ENCODE measurements at regions not wholly inside any gene's neighbourhood (a gene's known extent, or its start where the extent isn't known, plus 50 kb on each side); places are given as distances from the start of the nearest gene placed in this dataset.

- CTCF ChIA-PET (ENCODE audit: low intra/inter-chr PET ratio, low total read pairs): no interaction called here
Measured at GRCh38 chr2:204492417-204492816, 52.9 kb upstream of the PARD3B start.

More at GRCh38 chr2:204492417-204492816, 52.9 kb upstream of the PARD3B start:
- H3K4me1 ChIP-seq (ENCODE audit: insufficient read depth, low read length): no peaks in the 10 kb centered on the region
- in situ Hi-C loops (cut with HindIII; ENCODE audit: extremely low pct_ligation_motif_present, low pct_unique_long_range_greater_than_20kb): no loop called here
- no peak overlapping the region for H3K27ac ChIP-seq (ENCODE audit: extremely low read length, insufficient read depth, low read length)
- H3K9ac ChIP-seq (ENCODE audit: insufficient read depth, low read depth, low read length): no peak overlapping the region
- ATAC-seq: no peak
- H2AFZ ChIP-seq (ENCODE audit: low read length): no peak overlapping the region
- POLR2A ChIA-PET: no interaction called here
- intact Hi-C loops (cut with micrococcal nuclease; ENCODE audit: unreplicated experiment): no loop called here
- no peaks in the 10 kb centered on the region for H3K27me3 ChIP-seq (ENCODE audit: control insufficient read depth in 1 of 2, insufficient read depth in 2 of 2, low read length in 2 of 2)
- no peaks in the 10 kb centered on the region for H3K9me3 ChIP-seq (ENCODE audit: low read length)
- 6% methylated on average over 2 of the region's 2 CpGs for WGBS (ENCODE audit: low lambda C conversion rate)
- H3K79me2 ChIP-seq (ENCODE audit: insufficient read depth, low read length): no peaks in the 10 kb centered on the region
- H3K4me3 ChIP-seq (replicated peaks in 1 of 3; ENCODE audit: insufficient read depth in 1 of 3, low read depth in 2 of 3, low read length in 3 of 3): no peak overlapping the region
- no peaks in the 10 kb centered on the region for H3K36me3 ChIP-seq (replicated peaks in 1 of 2; ENCODE audit: control insufficient read depth in 1 of 2, insufficient read depth in 2 of 2, low read length in 2 of 2)
- DNase-seq (ENCODE audit: low spot score): no peak
- TF ChIP-seq MXD4 (CRISPR knock-in tag; IDR thresholded peaks at IDR 0.05): no peak
- TF ChIP-seq NFIC (IDR thresholded peaks at IDR 0.05; ENCODE audit: low read length): no peak
- no peak for TF ChIP-seq FIP1L1 (IDR thresholded peaks at IDR 0.05; ENCODE audit: borderline replicate concordance, insufficient read depth, low read depth, low read length)
- TF ChIP-seq ZNF83 (CRISPR knock-in tag; IDR thresholded peaks at IDR 0.05; ENCODE audit: borderline replicate concordance): no peak
- TF ChIP-seq SP140L (CRISPR knock-in tag; IDR thresholded peaks at IDR 0.05; ENCODE audit: borderline replicate concordance): no peak
- no peak for TF ChIP-seq NCOA5 (CRISPR knock-in tag; IDR thresholded peaks at IDR 0.05)
- no peak for TF ChIP-seq GLMP (CRISPR knock-in tag; IDR thresholded peaks at IDR 0.05; ENCODE audit: borderline replicate concordance)
- no peak for TF ChIP-seq PLSCR1 (CRISPR knock-in tag; IDR thresholded peaks at IDR 0.05; ENCODE audit: borderline replicate concordance)
- TF ChIP-seq MAFF (IDR thresholded peaks at IDR 0.05; ENCODE audit: low read depth, low read length): no peak
- TF ChIP-seq ONECUT2 (CRISPR knock-in tag; IDR thresholded peaks at IDR 0.05): no peak
- TF ChIP-seq SIN3A (IDR thresholded peaks at IDR 0.05; ENCODE audit: borderline replicate concordance, low read depth, low read length): no peak
- TF ChIP-seq HNF4A (CRISPR knock-in tag; IDR thresholded peaks at IDR 0.05): no peak
- TF ChIP-seq ZFP41 (CRISPR knock-in tag; IDR thresholded peaks at IDR 0.05; ENCODE audit: borderline replicate concordance): no peak
- H3K4me2 ChIP-seq (ENCODE audit: low read depth, low read length): no peak overlapping the region
- no peaks in the 10 kb centered on the region for H4K20me1 ChIP-seq (ENCODE audit: insufficient read depth, low read length)
- BruUV-seq (replicated peaks): no TSS peak
- FAIRE-seq: no peak
